Heart left ventricle (tissue), 16 donors: ENCODE measurements at regions not wholly inside any gene's neighbourhood (a gene's known extent, or its start where the extent isn't known, plus 50 kb on each side); places are given as distances from the start of the nearest gene placed in this dataset.

Experiments used
- ATAC-seq, 4 donors: fragments of 200-7000 bp; cut with Tn5 transposase; one replicate each; pipeline ENCODE4 v1.9.1; 2020 to 2022; ENCODE audit warnings: moderate library complexity in 4 of 4, mild to moderate bottlenecking in 3 of 4, moderate number of reproducible peaks in 1 of 4
- DNase-seq, 5 donors: peaks; one replicate each; pipeline ENCODE4 v3.0.0-alpha.2; 2020
- H3K27ac ChIP-seq, 12 donors: fragments of 200-600 bp; sonication (generic) in 4 of 12; one replicate each; pipeline versions ENCODE4 v1.5.0 to v1.8.0; 2016 to 2022; ENCODE audit warnings: mild to moderate bottlenecking in 2 of 12
- H3K27me3 ChIP-seq, 9 donors: fragments of 200-600 bp; sonication (generic) in 2 of 9; one replicate each; pipeline versions ENCODE4 v1.5.1 to v1.8.0; 2016 to 2022; ENCODE audit warnings: mild to moderate bottlenecking in 3 of 9
- H3K36me3 ChIP-seq, 9 donors: fragments of 200-600 bp; sonication (generic) in 2 of 9; one replicate each; pipeline versions ENCODE4 v1.5.0 to v1.8.0; 2018 to 2022; ENCODE audit warnings: mild to moderate bottlenecking in 2 of 9
- H3K4me1 ChIP-seq, 12 donors: fragments of 200-600 bp; sonication (generic) in 4 of 12; one replicate each; pipeline versions ENCODE4 v1.5.0 to v1.8.0; 2016 to 2022; ENCODE audit warnings: mild to moderate bottlenecking in 3 of 12
- H3K4me3 ChIP-seq, 12 donors: fragments of 200-600 bp; sonication (generic) in 4 of 12; one replicate each; pipeline versions ENCODE4 v1.5.0 to v1.8.0; 2017 to 2022; ENCODE audit warnings: mild to moderate bottlenecking in 9 of 12, moderate library complexity in 4 of 12
- H3K9me3 ChIP-seq, 12 donors: fragments of 200-600 bp; sonication (generic) in 4 of 12; one replicate each; pipeline versions ENCODE4 v1.5.0 to v1.8.0; 2016 to 2022; ENCODE audit warnings: mild to moderate bottlenecking in 1 of 12
- CTCF ChIP-seq, 12 donors: fragments of 200-600 bp; sonication (generic) in 4 of 12; IDR thresholded peaks; one replicate each; pipeline versions ENCODE4 v1.5.0 to v1.8.0; 2018 to 2022; ENCODE audit warnings: antibody characterized with exemption in 12 of 12, mild to moderate bottlenecking in 5 of 12
- POLR2A ChIP-seq, 2 donors: fragments of 450-650 bp; IDR thresholded peaks; one replicate each; pipeline ENCODE4 v1.6.1; 2017; ENCODE audit warnings: antibody characterized with exemption in 2 of 2, mild to moderate bottlenecking in 2 of 2, moderate library complexity in 2 of 2
- WGBS, 4 donors: extraction: QIAGEN DNeasy Blood & Tissue Kit in 2 of 4; methylation state at CpG; one replicate each; pipeline versions ENCODE4 v1.1.5 to v1.1.7; 2013 to 2018; 5-methylcytosine and 5-hydroxymethylcytosine counted together
- intact Hi-C, 10 donors: fragments of 100-400 bp; cut with DNase I; formaldehyde crosslinking; loops; one replicate each; pipeline versions ENCODE4 v1.11.1 to v1.14.2; 2022
- donor health status: ischemic (EF 13 %, LVEDD 7.1; RV severe dilation, severe dysfunction).
- donor health status: healthy with polysubstance abuse.
- donor health status: DM: no; HTN: yes; CAD: no.
- donor health status: DM: no; HTN: no; CAD: no.
- donor health status: ischemic (EF 25% LVEDD 6.9; RV normal size, moderate dysfunction).
- donor health status: ischemic (EF 25% LVEDD 5.7; RV mildly dilated, moderate dysfunction).
- donor health status: healthy.
- donor health status: DM: yes; HTN: yes; CAD: no.
- donor health status: ischemic (EF 35%, LVEDD 5.7; RV mildly dilated, moderate dysfunction).
- donor health status: nonischemic (EF 11% LVEDD 7.7; RV severe dilation, severe dysfunction).
- donor health status: DM: yes; HTN: yes; CAD: no.
- donor health status: PGD.
- donor health status: ischemic (EF 29% LVEDD 5.4; RV normal size, mild dysfunction).
- donor health status: nonischemic (EF 23%, LVEDD 6.1; RV moderate dilation, normal function).

- H3K27ac ChIP-seq: no peak overlapping the region
- H3K27me3 ChIP-seq: no peaks in the 10 kb centered on the region
- TF ChIP-seq CTCF (IDR thresholded peaks at IDR 0.05): no peak
- no peak for TF ChIP-seq POLR2A (IDR thresholded peaks at IDR 0.05)
- no peaks in the 10 kb centered on the region for H3K36me3 ChIP-seq
- no peaks in the 10 kb centered on the region for H3K9me3 ChIP-seq
- intact Hi-C loops: no loop called here
- H3K4me3 ChIP-seq: no peak overlapping the region
- ATAC-seq (peak in 1 of 4 donors; percentile 54), DNase-seq (no peak)
- WGBS, 4 donors: 54 to 64% (median 58%) methylated on average over 6 of the region's 6 CpGs
- H3K4me1 ChIP-seq: peaks cover 0 to 19% (median 11%) of the 10 kb centered on the region in 12 donors
These were observed 107.6 kb upstream of the ARHGEF3 start for GRCh38 chr3:56909349-56909748.

GRCh38 chr3:56908004-56908403 lies 106.3 kb upstream of the ARHGEF3 start:
- peak in 1 of 5 donors; percentile 41 for DNase-seq
- Histone ChIP-seq H3K9me3 (no peaks in the 10 kb centered on the region), H3K27ac (peak overlapping the region in 4 of 12 donors; percentile 15 to 56 (median 28)), H3K4me1 (peaks cover 0 to 19% (median 11%) of the 10 kb centered on the region in 12 donors), H3K36me3 (no peaks in the 10 kb centered on the region), H3K4me3 (no peak overlapping the region), H3K27me3 (no peaks in the 10 kb centered on the region)
- ATAC-seq: peak in 3 of 4 donors; percentile 15 to 69 (median 57)
- intact Hi-C loops: no loop called here
- TF ChIP-seq CTCF (IDR thresholded peaks at IDR 0.05) (peak in 1 of 12 donors; percentile 31), POLR2A (IDR thresholded peaks at IDR 0.05) (no peak)
- WGBS, 4 donors: 47 to 56% (median 53%) methylated on average over 5 of the region's 5 CpGs

GRCh38 chr3:56904552-56905215 lies 102.9 kb upstream of the ARHGEF3 start:
- Histone ChIP-seq H3K4me3 (no peak overlapping the region), H3K27ac (no peak overlapping the region), H3K27me3 (no peaks in the 10 kb centered on the region), H3K4me1 (peaks cover 0 to 21% (median 3%) of the 10 kb centered on the region in 12 donors), H3K9me3 (no peaks in the 10 kb centered on the region), H3K36me3 (no peaks in the 10 kb centered on the region)
- intact Hi-C loops: no loop called here
- no peak for TF ChIP-seq CTCF (IDR thresholded peaks at IDR 0.05)
- TF ChIP-seq POLR2A (IDR thresholded peaks at IDR 0.05): no peak
- DNase-seq (no peak), ATAC-seq (no peak)
- WGBS, 4 donors: 64 to 74% (median 70%) methylated on average over 6 of the region's 6 CpGs

- no peak for ATAC-seq
- intact Hi-C loops: no loop called here
- H3K4me1 ChIP-seq: peaks cover 0 to 13% (median under 1%) of the 10 kb centered on the region in 12 donors
- H3K27me3 ChIP-seq: no peaks in the 10 kb centered on the region
- H3K27ac ChIP-seq: no peak overlapping the region
- H3K36me3 ChIP-seq: no peaks in the 10 kb centered on the region
- no peak overlapping the region for H3K4me3 ChIP-seq
- DNase-seq: no peak
- TF ChIP-seq POLR2A (IDR thresholded peaks at IDR 0.05): no peak
- TF ChIP-seq CTCF (IDR thresholded peaks at IDR 0.05): no peak
- 83 to 91% (median 89%) methylated on average over 1 of the region's 1 CpG for WGBS, 4 donors
- no peaks in the 10 kb centered on the region for H3K9me3 ChIP-seq
These were observed 101.6 kb upstream of the ARHGEF3 start for GRCh38 chr3:56903231-56903782.
